WTC11 (cell line): ENCODE measurements at regions not wholly inside any gene's neighbourhood (a gene's known extent, or its start where the extent isn't known, plus 50 kb on each side); places are given as distances from the start of the nearest gene placed in this dataset.

ENCODE experiments used
- ATAC-seq: fragments of 200-7000 bp; cut with Tn5 transposase; 2 replicates; pipeline ENCODE4 v1.10.0; 2021; ENCODE audit warnings: mild to moderate bottlenecking, moderate library complexity
- CTCF ChIA-PET: fragments of 300-600 bp; sonication (Branson Sonifier 250); formaldehyde crosslinking; loops from one replicate; lab custom pipeline; 2021; ENCODE audit warnings: antibody characterized with exemption; lab: Charles Lee
- POLR2A ChIA-PET: fragments of 350-600 bp; sonication (Branson Sonifier 250); formaldehyde crosslinking; loops from one replicate; lab custom pipeline; 2021; ENCODE audit warnings: antibody characterized with exemption; lab: Charles Lee
- DNase-seq: peaks from one replicate; pipeline ENCODE4 v3.0.0; 2021; ENCODE audit warnings: low spot score
- H3K27ac Mint-ChIP-seq: 2 replicates; pipeline ENCODE4 v1.8.0; 2021; ENCODE audit warnings: mixed read lengths
- H3K27me3 Mint-ChIP-seq: 2 replicates; pipeline ENCODE4 v1.8.0; 2021; ENCODE audit warnings: low read depth, mild to moderate bottlenecking, moderate library complexity, mixed read lengths
- H3K36me3 Mint-ChIP-seq: 2 replicates; pipeline ENCODE4 v1.8.0; 2021; ENCODE audit warnings: mixed read lengths
- H3K4me1 Mint-ChIP-seq: 2 replicates; pipeline ENCODE4 v1.8.0; 2022; ENCODE audit warnings: mixed read lengths
- H3K4me3 Mint-ChIP-seq: 2 replicates; pipeline ENCODE4 v1.8.0; 2021; ENCODE audit warnings: mild to moderate bottlenecking, moderate library complexity, mixed read lengths
- H3K9me3 Mint-ChIP-seq: 2 replicates; pipeline ENCODE4 v1.8.0; 2021; ENCODE audit warnings: mixed read lengths
- CDX4 ChIP-seq: fragments of 250-450 bp; sonication (Bioruptor Pico); IDR thresholded peaks from 2 replicates; pipeline ENCODE4 v1.9.0; 2021; ENCODE audit warnings: moderate library complexity, mild to moderate bottlenecking, inconsistent platforms, borderline replicate concordance
- ETV6 ChIP-seq: sonication (generic); formaldehyde crosslinking; IDR thresholded peaks from 2 replicates; pipeline ENCODE4 v1.8.1; 2022; ENCODE audit warnings: mild to moderate bottlenecking, missing genetic modification reagents
- HMGXB4 ChIP-seq: sonication (generic); formaldehyde crosslinking; IDR thresholded peaks from 2 replicates; pipeline ENCODE4 v1.8.1; 2023; ENCODE audit warnings: mild to moderate bottlenecking, moderate library complexity, missing genetic modification reagents
- JUN ChIP-seq: sonication (generic); formaldehyde crosslinking; IDR thresholded peaks from 2 replicates; pipeline ENCODE4 v1.8.0; 2023; ENCODE audit warnings: mild to moderate bottlenecking, missing genetic modification reagents
- MAX ChIP-seq: sonication (generic); formaldehyde crosslinking; IDR thresholded peaks from 2 replicates; pipeline ENCODE4 v1.8.0; 2022; ENCODE audit warnings: mild to moderate bottlenecking, missing genetic modification reagents
- NR1H2 ChIP-seq: sonication (generic); formaldehyde crosslinking; IDR thresholded peaks from 2 replicates; pipeline ENCODE4 v1.9.0; 2021; ENCODE audit warnings: mild to moderate bottlenecking, moderate library complexity, missing genetic modification reagents
- RELA ChIP-seq: sonication (generic); formaldehyde crosslinking; IDR thresholded peaks from 2 replicates; pipeline ENCODE4 v1.8.1; 2022; ENCODE audit warnings: missing genetic modification reagents, mild to moderate bottlenecking, borderline replicate concordance
- ZBTB21 ChIP-seq: sonication (generic); formaldehyde crosslinking; IDR thresholded peaks from 2 replicates; pipeline ENCODE4 v1.8.1; 2023; ENCODE audit warnings: mild to moderate bottlenecking, missing genetic modification reagents, borderline replicate concordance

- no peak for DNase-seq
- H3K27me3 Mint-ChIP-seq: no peaks in the 10 kb centered on the region; the same call in 1 of the 2 replicates
- CTCF ChIA-PET: interaction anchor here (0.8 kb wide), 1 partner anchor 135 kb away, joined by 3 read pairs; no protein-coding TSS in a partner anchor
These were observed 468.4 kb downstream of the KDM4C start for GRCh38 chr9:7226007-7226640.

More at GRCh38 chr9:7226007-7226640, 468.4 kb downstream of the KDM4C start:
- Mint-ChIP-seq H3K4me3 (no peak overlapping the region), H3K27ac (no peak overlapping the region)
- POLR2A ChIA-PET: no interaction called here
- ATAC-seq: peak; percentile 44; the same call in 1 of the 2 replicates
- no peak for TF ChIP-seq ZBTB21 (CRISPR knock-in tag)
- TF ChIP-seq MAX (CRISPR knock-in tag): no peak
- no peak for TF ChIP-seq JUN (CRISPR knock-in tag)
- no peak for TF ChIP-seq NR1H2 (CRISPR knock-in tag)
- TF ChIP-seq CDX4: no peak
- TF ChIP-seq HMGXB4 (CRISPR knock-in tag): no peak
- TF ChIP-seq ETV6 (CRISPR knock-in tag): no peak
- no peak for TF ChIP-seq RELA
- TF ChIP-seq, all 79 proteins: peak for 0
- Mint-ChIP-seq H3K9me3 (peaks cover 13% of the 10 kb centered on the region), H3K36me3 (no peaks in the 10 kb centered on the region), H3K4me1 (peaks cover 13% of the 10 kb centered on the region)
